Left colon (tissue), 2 donors: ENCODE measurements at regions not wholly inside any gene's neighbourhood (a gene's known extent, or its start where the extent isn't known, plus 50 kb on each side); places are given as distances from the start of the nearest gene placed in this dataset.

Source experiments
- ATAC-seq: fragments of 200-7000 bp; cut with Tn5 transposase; one replicate; pipeline ENCODE4 v1.9.1; 2020; ENCODE audit warnings: mild to moderate bottlenecking, moderate library complexity
- DNase-seq, 2 donors: peaks; one replicate each; pipeline ENCODE4 v3.0.0-alpha.2; 2020
- intact Hi-C, 2 donors: fragments of 100-400 bp; cut with DNase I in 1 of 2; cut with micrococcal nuclease in 1 of 2; formaldehyde crosslinking; loops; one replicate each; pipeline versions ENCODE4 v1.11.2 to v1.14.0; 2022; cut with DNase I, micrococcal nuclease
- donor health status: DM: no; HTN: no; CAD: no.
- donor health status: DM: yes; HTN: yes; CAD: no.

DNA sequence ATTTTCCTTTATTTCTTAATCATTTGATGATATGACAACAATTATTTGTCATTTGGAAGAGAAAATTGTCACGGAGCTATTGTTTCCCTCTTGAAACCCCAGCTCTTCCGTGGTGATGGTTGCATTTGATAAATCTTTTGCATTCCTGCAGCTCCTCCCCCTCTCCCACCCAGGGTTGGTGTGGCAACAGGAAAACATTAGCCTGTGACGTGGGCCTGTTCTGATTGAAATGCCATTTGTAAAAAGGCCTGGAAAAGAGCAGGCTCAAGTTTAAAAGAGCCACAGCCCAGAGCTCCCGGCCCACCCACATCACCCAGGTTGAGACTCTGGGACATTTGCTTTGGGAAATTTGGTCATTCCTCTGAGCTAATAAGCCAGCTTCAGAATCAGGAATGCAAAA, 282.5 kb downstream of the RPLP1 start:
- DNase-seq (no peak), ATAC-seq (no peak)
- intact Hi-C loops = loop anchor here in 1 of 2 donors (10.0 kb wide), 1 partner anchor 730 kb away; no protein-coding TSS in a partner anchor

GRCh38 chr15:69736161-69736560, 283.5 kb downstream of the RPLP1 start:
- ATAC-seq = no peak
- DNase-seq = no peak

DNA sequence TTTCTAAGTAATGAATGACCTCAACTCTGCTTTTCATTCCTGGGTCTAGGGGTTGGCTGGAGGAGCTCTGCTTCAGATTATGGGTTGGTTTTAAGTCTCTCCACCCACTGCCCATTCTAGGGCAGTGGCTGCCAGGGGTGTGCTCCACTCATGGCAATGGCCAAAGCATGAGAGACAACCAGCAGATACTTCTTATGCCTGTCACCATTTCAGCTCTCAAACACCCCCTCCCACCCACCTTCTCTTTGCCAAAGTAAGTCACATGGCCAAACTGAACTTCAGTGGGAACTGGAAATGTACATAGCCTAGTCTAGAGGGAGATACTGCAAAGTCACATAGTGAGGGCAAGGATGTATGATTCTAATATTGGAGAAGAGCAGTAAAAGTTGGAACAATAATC, 285.3 kb downstream of the RPLP1 start:
- intact Hi-C loops = loop anchor here in 1 of 2 donors (10.0 kb wide), 1 partner anchor 727 kb away; no protein-coding TSS in a partner anchor
- ATAC-seq (no peak), DNase-seq (no peak)

More at GRCh38 chr15:69736161-69736560, 283.5 kb downstream of the RPLP1 start:
- intact Hi-C loops = loop anchor here in 1 of 2 donors (10.0 kb wide), 1 partner anchor 729 kb away; no protein-coding TSS in a partner anchor

- ATAC-seq (no peak), DNase-seq (no peak)
- intact Hi-C loops = no loop called here
Measured at GRCh38 chr15:69740684-69741083, 288.1 kb downstream of the RPLP1 start.

GRCh38 chr15:69742361-69742760, 289.7 kb downstream of the RPLP1 start:
- no peak for ATAC-seq
- peak in 1 of 2 donors; percentile 39 for DNase-seq
- intact Hi-C loops = no loop called here

DNA sequence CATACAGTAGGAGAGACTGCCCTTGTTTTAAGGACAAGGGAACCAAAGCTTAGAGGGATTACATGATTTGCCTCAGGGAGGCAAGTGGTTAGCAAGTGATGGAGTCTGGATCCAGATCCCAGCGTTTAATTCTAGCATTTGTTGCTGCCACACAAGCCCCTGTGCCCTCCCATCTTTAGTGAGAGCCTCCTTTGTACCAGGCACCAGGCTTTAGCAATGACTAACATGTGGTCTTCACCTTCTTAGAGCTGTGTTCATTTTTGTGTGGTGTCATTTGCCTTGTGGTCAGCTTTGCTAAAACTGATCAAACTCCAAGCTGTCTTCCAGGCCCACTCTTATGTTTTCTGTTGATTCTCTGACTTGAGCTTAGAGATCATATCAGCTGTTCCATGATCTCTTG, 290.5 kb downstream of the RPLP1 start:
- DNase-seq (no peak), ATAC-seq (no peak)
- intact Hi-C loops = no loop called here

- DNase-seq (no peak), ATAC-seq (no peak)
- intact Hi-C loops = no loop called here
Measured at GRCh38 chr15:69744391-69745162, 292.0 kb downstream of the RPLP1 start.

DNA sequence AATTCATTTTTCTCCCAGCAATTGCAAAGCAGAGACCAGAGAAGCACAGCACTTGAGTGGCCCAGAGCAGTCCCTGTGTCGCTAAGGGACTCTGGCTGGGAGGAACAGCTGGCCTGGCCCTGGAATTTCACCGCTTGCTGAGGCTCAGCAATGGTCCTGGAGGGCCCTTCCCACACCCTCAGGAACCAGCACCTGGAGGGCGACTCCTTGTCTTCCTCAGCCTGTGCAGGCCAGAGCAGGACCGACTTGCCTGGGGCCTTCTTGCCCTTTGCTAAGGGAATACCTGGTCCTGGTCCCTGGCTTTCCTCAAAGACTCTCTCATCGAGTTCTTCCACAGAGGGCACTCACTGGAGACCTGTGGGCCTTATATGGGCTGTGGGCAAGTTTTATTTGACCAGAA, 294.6 kb downstream of the RPLP1 start:
- ATAC-seq = no peak

GRCh38 chr15:69748131-69748530, 295.5 kb downstream of the RPLP1 start:
- intact Hi-C loops = no loop called here
- DNase-seq (no peak), ATAC-seq (no peak)

More for the DNA sequence above, 294.6 kb downstream of the RPLP1 start:
- DNase-seq = no peak
- intact Hi-C loops = no loop called here

DNA sequence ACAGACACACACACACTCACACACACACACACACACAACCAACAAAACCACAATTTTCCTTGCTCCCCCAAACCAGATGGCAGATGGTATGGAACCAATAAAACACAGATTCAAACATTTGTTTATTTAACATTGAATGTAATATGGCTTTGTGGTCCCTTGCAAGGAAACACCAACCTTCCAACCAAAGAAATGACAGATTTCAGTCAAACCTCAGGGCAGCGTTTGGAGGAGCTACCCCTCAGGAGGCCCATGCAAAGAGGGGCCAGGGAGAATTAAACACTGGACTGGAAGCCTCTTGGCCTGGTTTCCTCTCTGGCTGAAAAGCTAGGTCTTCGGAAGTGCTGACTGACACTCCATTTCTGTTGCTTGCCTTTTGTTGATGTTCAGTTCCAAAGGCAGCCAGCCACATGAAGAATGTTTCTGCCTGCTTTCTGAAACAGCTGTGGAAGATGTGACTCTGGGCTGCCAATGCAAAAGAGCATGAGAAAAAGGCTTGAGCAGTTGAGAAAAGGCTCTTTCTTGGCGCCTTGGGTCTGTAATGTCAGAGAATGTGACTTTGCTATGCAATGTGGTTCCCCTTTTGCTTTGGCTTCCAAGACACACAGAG, 296.1 kb downstream of the RPLP1 start:
- no peak for ATAC-seq

GRCh38 chr15:69749274-69749673, 296.7 kb downstream of the RPLP1 start:
- intact Hi-C loops = no loop called here

More for the DNA sequence above, 296.1 kb downstream of the RPLP1 start:
- no peak for DNase-seq
- intact Hi-C loops = no loop called here

GRCh38 chr15:69749797-69750196, 297.2 kb downstream of the RPLP1 start:
- DNase-seq (no peak), ATAC-seq (peak; percentile 59)
- intact Hi-C loops = no loop called here

More at GRCh38 chr15:69749274-69749673, 296.7 kb downstream of the RPLP1 start:
- DNase-seq (no peak), ATAC-seq (no peak)

- no peak for DNase-seq
- ATAC-seq = no peak
- intact Hi-C loops = no loop called here
Measured at GRCh38 chr15:69750253-69750652, 297.6 kb downstream of the RPLP1 start.

DNA sequence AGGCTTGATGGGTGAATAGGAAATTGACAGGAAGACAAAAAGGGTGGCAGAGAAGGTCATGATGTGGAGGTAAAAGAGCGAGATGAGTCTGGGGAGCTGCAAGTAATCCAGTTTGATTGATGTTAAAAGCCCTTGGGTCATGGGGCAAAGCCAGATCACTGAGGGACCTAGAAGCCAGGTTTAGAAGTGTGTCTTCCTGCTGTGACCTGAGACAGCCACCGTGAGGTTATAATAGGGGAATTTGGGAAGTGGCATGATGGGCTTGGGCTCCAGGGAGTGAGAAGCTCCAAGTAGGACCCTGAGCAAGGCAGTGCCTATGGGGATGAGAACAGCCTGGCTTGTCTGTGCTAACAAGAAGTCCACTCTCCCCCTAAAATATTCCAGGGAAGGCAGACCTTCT, 298.5 kb downstream of the RPLP1 start:
- intact Hi-C loops = no loop called here
- ATAC-seq = no peak
- no peak for DNase-seq

GRCh38 chr15:69751566-69751965, 298.9 kb downstream of the RPLP1 start:
- ATAC-seq (no peak), DNase-seq (no peak)
- intact Hi-C loops = no loop called here

GRCh38 chr15:69753867-69754266, 301.2 kb downstream of the RPLP1 start:
- intact Hi-C loops = no loop called here
- ATAC-seq (no peak), DNase-seq (no peak)

GRCh38 chr15:69754313-69754712, 301.7 kb downstream of the RPLP1 start:
- ATAC-seq = no peak
- no peak for DNase-seq
- intact Hi-C loops = no loop called here

- intact Hi-C loops = no loop called here
- ATAC-seq (no peak), DNase-seq (peak in 1 of 2 donors; percentile 58)
Measured at GRCh38 chr15:69755551-69756310, 303.1 kb downstream of the RPLP1 start.

GRCh38 chr15:69756440-69756839, 303.8 kb downstream of the RPLP1 start:
- no peak for DNase-seq
- intact Hi-C loops = no loop called here
- ATAC-seq = no peak

DNA sequence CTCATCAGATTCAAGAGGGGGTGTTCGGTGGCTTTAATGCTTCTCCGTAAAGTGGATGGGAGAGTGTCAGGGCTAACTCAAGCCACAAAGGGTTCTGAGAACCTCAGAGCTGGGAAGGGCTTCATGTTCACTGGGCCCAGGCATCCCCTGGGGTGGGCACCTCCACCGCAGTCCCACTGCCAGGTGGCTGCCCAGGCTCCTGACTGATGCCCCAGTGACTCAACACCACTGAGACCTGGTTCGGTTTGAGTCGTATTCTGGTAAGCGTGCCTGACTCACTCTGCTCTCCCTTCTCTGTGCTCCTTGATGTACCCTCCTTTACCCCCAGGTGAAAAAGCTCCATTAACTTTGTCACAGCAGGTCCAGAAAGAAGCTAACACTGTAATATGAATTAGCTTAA, 304.6 kb downstream of the RPLP1 start:
- intact Hi-C loops = no loop called here
- ATAC-seq (no peak), DNase-seq (no peak)
